GM12865 (cell line): ENCODE measurements at regions not wholly inside any gene's neighbourhood (a gene's known extent, or its start where the extent isn't known, plus 50 kb on each side); places are given as distances from the start of the nearest gene placed in this dataset.

Experiments
- DNase-seq: peaks from one replicate; pipeline ENCODE4 v3.0.0; 2010; ENCODE audit warnings: low read depth
- H3K4me3 ChIP-seq: 2 replicates; pipeline ENCODE4 v1.5.1; 2011; ENCODE audit warnings: mild to moderate bottlenecking, low read depth, low read length, control low read depth
- TF ChIP-seq, protein P1 (sequence below): IDR thresholded peaks from 2 replicates; pipeline ENCODE4 v1.5.1; 2011; ENCODE audit warnings: low read length, control low read depth, low read depth, inconsistent platforms; ENCODE audit not compliant: insufficient read depth; ENCODE audit errors: missing control alignments

DNA sequence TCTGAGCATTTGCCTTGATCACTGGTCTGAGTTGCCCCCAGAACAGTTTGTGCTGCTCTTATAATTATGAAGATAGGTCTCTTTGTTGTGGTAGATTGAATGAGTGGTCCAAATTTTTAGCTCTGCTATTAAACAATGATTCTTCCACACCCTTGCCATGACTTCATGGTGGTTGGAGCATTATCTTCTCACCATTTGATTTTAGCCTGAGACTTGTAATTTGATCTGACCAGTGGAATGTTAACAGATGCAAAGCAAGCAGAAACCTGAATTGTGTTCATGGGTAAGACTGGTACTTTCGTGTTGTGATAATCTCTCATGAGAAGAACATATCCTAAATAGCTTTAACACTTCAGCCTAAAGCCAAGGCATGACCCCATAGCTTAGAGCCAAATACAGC is 139.1 kb downstream of the TFPI2 start:
- no peak overlapping the region for H3K4me3 ChIP-seq
- DNase-seq = no peak
- TF ChIP-seq, protein P1, sequence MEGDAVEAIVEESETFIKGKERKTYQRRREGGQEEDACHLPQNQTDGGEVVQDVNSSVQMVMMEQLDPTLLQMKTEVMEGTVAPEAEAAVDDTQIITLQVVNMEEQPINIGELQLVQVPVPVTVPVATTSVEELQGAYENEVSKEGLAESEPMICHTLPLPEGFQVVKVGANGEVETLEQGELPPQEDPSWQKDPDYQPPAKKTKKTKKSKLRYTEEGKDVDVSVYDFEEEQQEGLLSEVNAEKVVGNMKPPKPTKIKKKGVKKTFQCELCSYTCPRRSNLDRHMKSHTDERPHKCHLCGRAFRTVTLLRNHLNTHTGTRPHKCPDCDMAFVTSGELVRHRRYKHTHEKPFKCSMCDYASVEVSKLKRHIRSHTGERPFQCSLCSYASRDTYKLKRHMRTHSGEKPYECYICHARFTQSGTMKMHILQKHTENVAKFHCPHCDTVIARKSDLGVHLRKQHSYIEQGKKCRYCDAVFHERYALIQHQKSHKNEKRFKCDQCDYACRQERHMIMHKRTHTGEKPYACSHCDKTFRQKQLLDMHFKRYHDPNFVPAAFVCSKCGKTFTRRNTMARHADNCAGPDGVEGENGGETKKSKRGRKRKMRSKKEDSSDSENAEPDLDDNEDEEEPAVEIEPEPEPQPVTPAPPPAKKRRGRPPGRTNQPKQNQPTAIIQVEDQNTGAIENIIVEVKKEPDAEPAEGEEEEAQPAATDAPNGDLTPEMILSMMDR = no peak

DNA sequence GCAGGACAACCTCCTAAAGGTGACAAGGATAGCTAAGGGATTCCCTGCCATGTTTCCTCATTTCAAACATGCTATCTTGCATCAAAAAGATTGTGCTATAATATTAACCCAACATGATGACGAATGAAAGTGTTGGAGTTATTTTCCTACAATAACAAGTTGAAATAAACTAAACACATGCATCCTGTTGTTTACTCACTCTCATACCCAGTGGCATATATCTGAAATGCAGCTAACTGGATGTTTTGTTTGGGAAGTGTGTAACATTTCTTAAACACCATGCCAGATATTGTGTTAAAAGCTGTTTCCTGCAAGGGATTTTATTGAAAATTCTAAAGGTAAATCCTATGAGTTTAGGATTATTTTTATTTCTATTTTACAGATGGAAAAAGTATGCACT is 139.6 kb downstream of the TFPI2 start:
- no peak overlapping the region for H3K4me3 ChIP-seq
- DNase-seq = no peak
- TF ChIP-seq, protein P1 = no peak

DNA sequence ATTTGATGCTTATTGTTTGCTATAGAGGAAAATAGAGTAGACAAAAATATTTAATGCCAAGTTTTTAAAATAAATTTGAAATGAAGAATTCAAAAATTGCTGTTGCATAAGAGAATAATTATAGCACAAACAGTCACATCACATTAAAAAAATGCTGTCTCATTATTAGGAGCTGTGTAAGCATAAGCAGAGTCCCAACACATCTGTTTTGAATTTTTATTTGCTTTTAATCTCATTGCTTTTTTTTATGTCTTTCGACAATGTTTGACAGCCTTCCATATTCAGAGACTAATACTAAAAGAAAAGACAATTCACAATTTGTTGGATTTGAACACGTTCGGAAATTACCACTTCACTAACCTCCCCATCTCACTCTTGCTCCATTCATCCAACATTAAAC is 143.5 kb downstream of the TFPI2 start:
- H3K4me3 ChIP-seq = no peak overlapping the region
- no peak for DNase-seq
- TF ChIP-seq, protein P1 = no peak

DNA sequence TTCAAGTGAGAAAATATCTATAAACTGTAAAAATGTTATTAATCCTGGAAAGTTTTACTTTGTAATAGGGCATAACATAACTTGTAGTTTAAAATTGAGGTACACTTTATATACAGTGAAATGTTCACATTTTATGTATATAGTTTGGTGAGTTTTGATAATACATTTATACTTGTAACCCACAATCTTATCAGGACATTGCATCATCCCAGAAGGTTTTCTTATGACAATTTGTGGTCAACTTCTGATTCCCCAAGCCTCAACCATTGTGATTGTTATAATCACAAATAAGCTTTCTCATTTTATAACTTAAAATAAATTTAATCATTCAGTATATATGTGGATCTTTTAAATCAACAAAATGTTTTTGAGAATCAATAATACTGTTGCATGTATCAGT is 151.1 kb downstream of the TFPI2 start:
- TF ChIP-seq, protein P1 = no peak
- no peak overlapping the region for H3K4me3 ChIP-seq
- DNase-seq = no peak

DNA sequence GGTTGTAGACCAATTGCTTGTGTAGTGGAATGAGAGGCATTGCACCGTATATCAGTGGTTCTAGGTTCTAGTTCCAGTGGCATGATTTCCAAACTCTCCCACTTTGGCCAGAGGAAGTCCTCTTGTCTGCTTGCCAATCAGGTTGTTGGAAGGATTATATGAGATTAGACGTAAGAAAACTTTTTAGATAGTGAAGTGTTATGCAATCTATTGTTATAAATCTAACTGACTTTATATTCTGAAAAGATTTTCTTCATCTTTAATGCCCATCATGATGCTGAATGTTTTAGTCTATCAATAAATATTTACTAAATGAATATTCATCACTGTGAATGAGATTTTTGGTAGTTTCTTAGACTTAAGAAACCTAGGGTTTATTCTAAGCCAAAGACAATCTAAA is 152.6 kb downstream of the TFPI2 start:
- TF ChIP-seq, protein P1 = no peak
- DNase-seq = no peak
- H3K4me3 ChIP-seq = no peak overlapping the region

DNA sequence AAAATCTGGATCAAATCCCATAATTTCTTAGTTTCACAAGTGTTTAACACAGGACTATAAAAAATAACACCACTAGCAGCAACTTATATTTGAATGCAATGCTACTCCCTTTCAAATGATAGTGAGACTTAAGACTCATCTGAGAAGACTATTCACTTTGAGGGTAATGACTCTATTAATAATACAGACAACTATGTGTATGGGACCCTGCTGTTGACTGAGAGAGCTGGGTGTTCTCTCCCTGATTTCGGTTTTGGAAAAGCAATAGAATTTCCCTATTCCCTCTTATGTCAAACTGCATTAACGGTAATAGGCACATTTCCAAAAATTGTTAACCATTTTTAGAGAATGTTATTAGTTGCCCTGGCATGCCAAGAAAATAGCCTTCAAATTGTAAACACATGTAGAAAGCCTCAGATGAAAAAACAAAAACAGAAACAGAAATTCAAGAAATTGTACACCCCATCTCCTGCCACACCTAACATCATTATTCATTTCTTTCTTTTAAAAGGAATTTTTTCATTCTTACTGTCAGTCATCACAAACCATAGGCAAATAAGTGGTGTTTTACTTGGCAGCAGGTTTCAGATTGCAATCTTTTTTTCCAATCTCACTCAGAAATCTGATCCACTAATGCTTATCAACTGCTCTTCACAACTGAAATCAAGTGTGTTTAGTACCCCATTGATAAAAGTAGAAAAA is 153.7 kb downstream of the TFPI2 start:
- TF ChIP-seq, protein P1 = no peak
- no peak for DNase-seq
- no peak overlapping the region for H3K4me3 ChIP-seq

DNA sequence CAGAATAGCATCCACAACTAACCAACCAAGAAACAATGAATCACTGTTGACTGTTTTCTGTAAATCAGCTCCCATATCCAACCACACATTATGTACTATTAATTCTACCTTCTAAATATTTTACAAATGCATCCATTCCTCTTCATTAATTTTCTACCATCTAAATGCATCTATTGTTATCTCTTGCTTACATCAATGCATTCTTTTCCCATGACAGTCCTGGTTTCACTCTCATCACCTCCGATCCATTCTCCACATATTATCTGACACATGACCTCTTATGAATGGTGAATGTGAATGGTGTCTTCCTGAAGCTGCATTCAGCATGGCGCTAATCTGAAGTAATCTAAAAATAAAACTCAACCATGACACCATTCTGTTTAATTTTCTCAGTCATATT is 153.8 kb upstream of the CALCR start:
- TF ChIP-seq, protein P1 = no peak
- no peak overlapping the region for H3K4me3 ChIP-seq
- no peak for DNase-seq
